Putamen (tissue), 1 donor: ENCODE measurements at regions not wholly inside any gene's neighbourhood (a gene's known extent, or its start where the extent isn't known, plus 50 kb on each side); places are given as distances from the start of the nearest gene placed in this dataset.
"Not testable (repeated sequence)": the region's sequence is repeated elsewhere in the genome, so short reads cannot be mapped to it uniquely, and the experiment has no call there.

Experiments used
- DNase-seq: peaks from one replicate; pipeline ENCODE4 v3.0.0-alpha.2; 2016; ENCODE audit warnings: low spot score

GRCh38 chr18:43341014-43341413 is 63.7 kb upstream of the SYT4 start:
- DNase-seq = no peak

GRCh38 chr18:43350176-43350575 is 72.9 kb upstream of the SYT4 start:
- DNase-seq = no peak

GRCh38 chr18:43364535-43364934 is 87.2 kb upstream of the SYT4 start:
- DNase-seq = no peak

DNA sequence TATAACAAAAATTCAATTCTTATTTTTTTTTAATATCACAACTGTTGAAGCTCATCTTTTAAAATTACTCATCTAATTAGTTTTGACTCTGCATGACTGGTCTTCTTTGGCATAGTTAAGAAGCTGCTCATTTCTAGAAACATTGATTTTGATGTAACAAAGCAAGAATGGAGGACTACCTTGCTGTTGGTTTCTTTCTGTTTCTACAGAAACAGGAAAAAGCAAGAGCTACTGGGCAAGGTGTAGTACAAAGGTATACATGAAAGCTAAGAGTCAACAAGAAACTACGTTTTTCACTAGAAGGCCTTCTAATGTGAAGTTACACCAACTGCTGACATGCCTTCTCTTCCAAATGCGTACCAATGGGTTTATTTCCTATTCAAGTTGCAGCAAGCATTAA is 90.6 kb upstream of the SYT4 start:
- DNase-seq = no peak

DNA sequence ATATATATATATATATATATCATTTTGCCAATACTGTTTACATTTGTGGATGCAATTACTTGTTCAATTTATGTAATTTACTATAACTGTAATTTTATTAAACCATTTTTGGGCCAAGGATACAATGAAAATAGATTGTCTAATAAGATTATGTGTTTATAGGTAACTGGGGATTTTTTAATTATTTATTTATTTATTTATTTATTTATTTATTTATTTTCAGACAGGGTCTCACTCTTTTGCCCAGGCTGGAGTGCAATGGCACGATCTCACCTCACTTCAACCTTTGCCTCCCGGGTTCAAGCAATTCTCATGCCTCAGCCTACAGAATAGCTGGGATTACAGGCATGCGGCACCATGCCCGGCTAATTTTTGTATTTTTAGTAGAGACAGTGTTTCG is 92.0 kb upstream of the SYT4 start:
- DNase-seq = not testable (repeated sequence)

DNA sequence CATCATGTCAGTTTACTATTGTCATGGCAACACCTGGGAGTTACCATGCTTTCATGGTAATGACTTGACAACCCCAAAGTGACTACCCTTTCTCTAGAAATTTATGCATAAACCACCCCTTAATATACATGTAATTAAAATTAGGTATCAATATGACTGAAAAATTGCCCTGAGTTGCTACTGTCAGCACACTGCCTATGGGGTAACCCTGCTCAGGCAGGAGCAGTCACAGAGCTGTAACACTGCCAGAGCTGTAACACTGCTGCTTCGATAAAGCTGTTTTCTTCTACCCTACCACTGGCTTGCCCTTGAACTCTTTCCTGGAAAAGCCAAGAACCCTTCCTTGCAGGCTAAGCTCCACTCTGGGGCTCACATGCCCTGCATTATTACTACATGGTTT is 95.5 kb upstream of the SYT4 start:
- no peak for DNase-seq

DNA sequence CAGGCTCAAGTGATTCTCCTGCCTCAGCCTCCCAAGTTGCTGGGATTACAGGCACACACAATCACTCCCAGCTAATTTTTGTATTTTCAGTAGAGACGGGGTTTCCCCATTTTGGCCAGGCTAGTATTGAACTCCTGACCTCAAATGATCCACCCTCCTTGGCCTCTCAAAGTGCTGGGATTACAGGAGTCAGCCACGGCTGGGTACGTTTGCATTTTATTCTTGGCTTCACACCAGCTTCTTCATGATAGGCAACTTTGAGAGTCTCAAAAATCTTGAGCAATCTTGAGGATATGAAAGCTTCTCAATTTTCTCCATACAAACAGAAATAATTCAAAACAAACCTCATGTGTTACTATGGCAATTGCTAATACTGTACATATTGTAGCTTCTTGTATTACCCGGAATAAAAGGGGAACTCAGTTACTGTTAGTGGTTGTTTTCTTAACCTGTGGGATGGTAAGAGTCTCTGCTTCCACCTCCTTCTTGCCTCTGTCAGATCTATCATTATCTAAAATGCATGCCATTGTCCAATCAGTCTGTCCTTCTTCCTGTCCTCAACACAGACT is 102.9 kb upstream of the SYT4 start:
- DNase-seq = no peak

GRCh38 chr18:43382641-43383403 is 105.5 kb upstream of the SYT4 start:
- DNase-seq = no peak

DNA sequence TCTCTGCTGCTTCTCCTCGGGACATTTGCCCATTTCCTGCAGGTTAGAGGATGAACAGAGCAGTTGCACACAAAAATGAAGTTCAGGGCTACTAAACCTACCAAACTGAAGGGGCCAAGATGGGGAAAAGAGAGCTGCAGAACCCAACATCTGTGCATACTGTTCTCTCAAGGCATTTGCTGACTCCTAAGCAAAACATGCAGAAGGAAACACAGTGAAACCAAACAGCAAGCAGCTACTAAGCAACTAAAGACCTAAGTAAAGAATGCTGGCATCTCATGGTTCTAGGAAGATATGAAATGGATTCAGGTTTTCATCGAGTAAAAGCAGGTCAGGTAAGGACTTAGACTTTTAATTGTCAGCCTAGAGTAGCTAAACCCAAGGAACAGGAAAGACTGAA is 111.9 kb upstream of the SYT4 start:
- no peak for DNase-seq

DNA sequence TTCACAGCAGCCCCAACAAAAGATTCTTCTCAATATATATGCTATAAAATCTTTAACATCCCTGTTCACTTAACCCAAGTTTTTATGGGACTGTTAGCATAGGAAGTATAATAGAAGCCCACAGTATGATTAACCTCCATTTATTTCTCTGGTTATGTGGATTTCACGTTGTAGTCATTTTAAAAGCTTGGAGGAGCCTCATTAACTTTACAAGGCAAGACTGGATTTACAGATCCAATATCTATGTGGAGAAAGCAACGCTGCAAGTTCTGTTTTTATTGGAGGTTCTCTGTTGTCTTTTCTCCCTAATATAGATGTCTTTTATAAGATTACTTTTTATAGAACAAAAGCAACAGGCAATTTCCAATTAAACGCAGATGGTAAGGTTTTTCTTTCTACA is 114.9 kb upstream of the SYT4 start:
- DNase-seq = no peak

GRCh38 chr18:43393174-43393573 is 115.9 kb upstream of the SYT4 start:
- DNase-seq = no peak

DNA sequence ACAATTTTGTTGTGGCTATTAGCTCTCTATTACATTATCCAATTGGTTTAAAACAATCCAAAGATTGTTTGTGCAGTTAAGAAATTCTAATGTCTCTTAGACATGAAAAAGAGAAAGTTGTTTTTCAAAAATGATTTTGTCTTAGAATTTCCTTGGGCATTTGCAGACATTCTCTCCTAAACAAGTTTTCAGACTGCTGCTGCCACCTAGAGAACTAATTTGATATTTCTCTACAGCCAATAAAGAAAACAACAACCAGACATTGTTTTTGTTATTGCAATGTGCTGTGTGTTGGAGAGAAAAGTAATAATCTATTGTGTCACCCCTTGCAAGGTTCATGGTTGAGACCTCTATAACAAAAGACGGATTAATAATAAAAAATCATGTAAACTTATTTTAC is 119.0 kb upstream of the SYT4 start:
- peak; percentile 5 for DNase-seq

GRCh38 chr18:43398601-43399000 is 121.3 kb upstream of the SYT4 start:
- DNase-seq = no peak

GRCh38 chr18:43405097-43405496 is 127.8 kb upstream of the SYT4 start:
- no peak for DNase-seq

DNA sequence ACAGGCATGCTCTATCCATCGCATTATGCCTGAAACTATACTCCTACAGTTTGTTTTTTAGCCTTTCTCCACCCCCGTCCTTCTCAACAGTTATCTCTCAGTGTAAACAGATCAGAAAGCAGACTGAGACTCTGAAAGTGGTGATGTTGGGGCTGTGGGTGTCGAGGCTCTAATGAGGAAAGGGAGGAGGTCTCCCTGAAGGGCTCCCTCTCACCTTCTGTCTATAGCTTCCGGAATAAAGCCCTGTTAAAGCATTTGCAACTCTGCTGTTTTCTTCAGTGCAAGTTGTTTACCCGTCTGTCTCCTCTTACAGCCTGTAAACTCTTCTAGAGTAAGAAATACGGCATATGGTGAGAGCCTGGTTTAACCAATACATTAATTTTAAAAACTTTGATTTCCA is 136.7 kb upstream of the SYT4 start:
- no peak for DNase-seq

GRCh38 chr18:43420091-43420490 is 142.8 kb upstream of the SYT4 start:
- no peak for DNase-seq

DNA sequence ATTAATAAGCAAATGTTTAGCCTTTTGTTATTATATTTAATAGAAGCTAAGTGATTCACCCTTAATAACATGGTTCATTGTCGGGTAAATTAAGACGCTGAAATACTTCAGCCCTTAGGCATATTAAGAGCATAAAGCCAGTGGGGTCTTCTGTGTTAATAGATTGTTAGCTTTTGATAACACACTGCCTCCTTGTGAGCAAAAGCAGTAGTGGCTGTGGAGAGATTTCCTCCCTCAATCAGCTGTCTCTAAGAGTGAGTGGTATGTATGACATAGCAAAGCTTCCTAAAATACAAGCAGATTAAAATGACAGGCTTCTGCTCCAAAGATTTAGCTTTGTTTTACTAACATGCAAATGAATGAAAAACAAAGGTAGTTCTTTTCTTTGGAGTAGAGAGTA is 143.7 kb upstream of the SYT4 start:
- DNase-seq = no peak

GRCh38 chr18:43422518-43422917 is 145.2 kb upstream of the SYT4 start:
- no peak for DNase-seq

- DNase-seq = no peak
These were observed 158.6 kb upstream of the SYT4 start for GRCh38 chr18:43435851-43436250.

GRCh38 chr18:43442131-43442530 is 164.8 kb upstream of the SYT4 start:
- DNase-seq = no peak

DNA sequence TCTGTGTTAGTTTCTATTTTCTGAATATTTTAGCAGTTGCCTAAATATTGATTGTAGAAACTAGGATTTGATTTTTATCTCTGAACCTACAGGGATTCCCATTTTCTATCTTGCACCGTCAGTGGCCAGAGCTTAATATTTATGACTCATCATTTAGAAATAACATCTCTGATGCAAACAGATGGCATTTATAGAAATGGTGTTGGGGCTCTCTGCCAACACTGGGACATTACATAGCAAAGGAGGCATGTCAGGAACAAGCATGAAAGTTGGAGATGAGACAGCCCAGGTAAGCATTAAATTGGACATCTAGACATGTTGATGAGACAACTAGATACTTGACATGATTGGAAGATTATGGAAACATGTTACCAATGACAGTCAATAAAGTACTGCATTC is 165.3 kb upstream of the SYT4 start:
- DNase-seq = no peak

DNA sequence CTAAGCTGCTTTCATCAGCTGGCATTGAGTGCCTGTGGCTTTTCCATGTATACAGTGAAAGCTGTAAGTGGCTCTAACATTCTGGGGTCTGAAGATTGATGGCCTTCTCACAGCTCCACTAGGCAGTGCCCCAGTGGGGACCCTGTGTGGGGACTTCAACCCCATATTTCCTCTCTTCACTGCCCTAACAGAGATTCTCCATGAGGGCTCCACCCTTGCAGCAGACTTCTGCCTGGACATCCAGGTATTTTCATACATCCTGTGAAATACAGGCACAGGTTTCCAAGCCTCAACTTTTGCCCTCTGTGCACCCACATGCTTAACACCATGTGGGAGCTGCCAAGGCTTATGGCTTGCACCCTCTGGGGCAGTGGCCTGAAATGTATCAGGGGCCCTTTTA is 188.2 kb upstream of the SYT4 start:
- no peak for DNase-seq

DNA sequence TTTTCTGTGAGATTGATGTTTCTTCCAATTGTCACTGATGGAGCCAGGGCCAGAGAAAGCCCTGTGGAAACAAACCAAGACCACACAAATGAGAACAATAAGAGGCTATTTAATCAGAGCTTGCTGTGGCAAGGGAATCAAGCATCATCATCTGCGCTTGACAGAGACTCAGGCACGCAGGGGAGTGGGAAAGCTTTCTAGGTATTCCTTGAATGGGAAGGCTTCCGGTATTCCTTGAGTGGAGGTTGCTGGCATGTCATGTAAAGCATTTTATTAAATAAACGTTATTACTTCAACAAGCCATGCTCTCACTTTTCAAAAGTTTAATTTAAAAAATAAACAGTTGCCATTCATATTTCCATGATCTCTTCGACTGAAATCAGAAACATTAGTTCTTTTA is 194.6 kb upstream of the SYT4 start:
- DNase-seq = no peak

- DNase-seq = no peak
These were observed 203.8 kb upstream of the SYT4 start for GRCh38 chr18:43481069-43481468.
